ENCODE measurements at regions not wholly inside any gene's neighbourhood (a gene's known extent, or its start where the extent isn't known, plus 50 kb on each side); places are given as distances from the start of the nearest gene placed in this dataset.

DNA sequence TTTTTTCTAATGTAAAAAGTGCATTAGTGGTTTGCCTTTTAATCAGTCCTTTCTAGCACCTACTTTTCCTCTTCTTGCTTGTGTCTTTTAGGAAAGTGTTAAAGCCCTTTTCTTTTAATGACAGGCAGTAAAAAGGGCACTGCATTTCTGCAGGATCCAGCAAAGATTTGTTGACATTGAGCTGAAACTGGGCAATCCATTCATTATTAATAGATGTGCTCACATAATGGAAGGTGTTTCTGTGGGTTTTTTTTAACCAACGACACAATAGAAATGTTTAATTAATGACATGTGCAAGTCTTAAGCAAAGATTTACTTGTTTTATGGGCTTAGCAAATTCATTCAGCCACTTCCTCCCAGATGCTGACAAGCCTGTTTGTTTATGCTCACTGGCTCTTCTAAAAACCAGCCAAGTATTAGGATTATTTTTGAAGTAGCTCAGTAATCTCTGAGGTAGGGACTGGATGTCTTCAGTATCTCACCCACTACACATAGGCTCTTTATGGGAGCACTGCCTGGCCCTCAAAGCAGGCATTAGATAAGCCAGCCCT, 1201.1 kb downstream of the SORCS1 start:
- no peaks in the 10 kb centered on the region for H3K9me3 ChIP-seq
- H3K4me1 ChIP-seq: no peaks in the 10 kb centered on the region
- no peaks in the 10 kb centered on the region for H3K36me3 ChIP-seq
- TF ChIP-seq, protein P1, sequence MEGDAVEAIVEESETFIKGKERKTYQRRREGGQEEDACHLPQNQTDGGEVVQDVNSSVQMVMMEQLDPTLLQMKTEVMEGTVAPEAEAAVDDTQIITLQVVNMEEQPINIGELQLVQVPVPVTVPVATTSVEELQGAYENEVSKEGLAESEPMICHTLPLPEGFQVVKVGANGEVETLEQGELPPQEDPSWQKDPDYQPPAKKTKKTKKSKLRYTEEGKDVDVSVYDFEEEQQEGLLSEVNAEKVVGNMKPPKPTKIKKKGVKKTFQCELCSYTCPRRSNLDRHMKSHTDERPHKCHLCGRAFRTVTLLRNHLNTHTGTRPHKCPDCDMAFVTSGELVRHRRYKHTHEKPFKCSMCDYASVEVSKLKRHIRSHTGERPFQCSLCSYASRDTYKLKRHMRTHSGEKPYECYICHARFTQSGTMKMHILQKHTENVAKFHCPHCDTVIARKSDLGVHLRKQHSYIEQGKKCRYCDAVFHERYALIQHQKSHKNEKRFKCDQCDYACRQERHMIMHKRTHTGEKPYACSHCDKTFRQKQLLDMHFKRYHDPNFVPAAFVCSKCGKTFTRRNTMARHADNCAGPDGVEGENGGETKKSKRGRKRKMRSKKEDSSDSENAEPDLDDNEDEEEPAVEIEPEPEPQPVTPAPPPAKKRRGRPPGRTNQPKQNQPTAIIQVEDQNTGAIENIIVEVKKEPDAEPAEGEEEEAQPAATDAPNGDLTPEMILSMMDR (IDR thresholded peaks at IDR 0.05): no peak
- H3K27ac ChIP-seq: no peak overlapping the region
- DNase-seq: no peak
- H3K4me3 ChIP-seq: no peak overlapping the region
- intact Hi-C loops (cut with DNase I; ENCODE audit: low total_unique reads): no loop called here
- H3K27me3 ChIP-seq: no peaks in the 10 kb centered on the region

DNA sequence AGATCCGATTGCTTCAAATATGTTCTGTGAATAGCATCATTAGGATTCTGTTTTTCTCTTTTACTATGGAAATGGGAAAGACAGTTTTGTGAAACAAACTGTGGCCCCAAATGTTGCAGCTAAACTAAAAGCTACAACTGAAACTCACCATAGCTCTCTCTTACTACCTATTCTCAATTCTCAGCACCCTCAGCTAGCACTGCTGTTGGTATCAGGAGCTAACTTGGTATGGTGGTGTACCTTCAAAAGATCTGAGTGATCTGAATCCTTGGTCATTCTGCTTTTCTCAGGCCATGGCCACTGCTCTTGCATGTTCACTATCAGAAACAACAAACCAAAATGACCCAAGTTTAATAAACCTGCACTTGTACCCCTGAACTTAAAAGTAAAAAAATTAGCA, 1208.0 kb downstream of the SORCS1 start:
- DNase-seq: no peak
- intact Hi-C loops (cut with DNase I; ENCODE audit: low total_unique reads): no loop called here
- no peak overlapping the region for H3K4me3 ChIP-seq
- TF ChIP-seq, protein P1 (IDR thresholded peaks at IDR 0.05): no peak
- no peaks in the 10 kb centered on the region for H3K4me1 ChIP-seq
- no peaks in the 10 kb centered on the region for H3K9me3 ChIP-seq
- no peak overlapping the region for H3K27ac ChIP-seq
- no peaks in the 10 kb centered on the region for H3K27me3 ChIP-seq
- no peaks in the 10 kb centered on the region for H3K36me3 ChIP-seq

DNA sequence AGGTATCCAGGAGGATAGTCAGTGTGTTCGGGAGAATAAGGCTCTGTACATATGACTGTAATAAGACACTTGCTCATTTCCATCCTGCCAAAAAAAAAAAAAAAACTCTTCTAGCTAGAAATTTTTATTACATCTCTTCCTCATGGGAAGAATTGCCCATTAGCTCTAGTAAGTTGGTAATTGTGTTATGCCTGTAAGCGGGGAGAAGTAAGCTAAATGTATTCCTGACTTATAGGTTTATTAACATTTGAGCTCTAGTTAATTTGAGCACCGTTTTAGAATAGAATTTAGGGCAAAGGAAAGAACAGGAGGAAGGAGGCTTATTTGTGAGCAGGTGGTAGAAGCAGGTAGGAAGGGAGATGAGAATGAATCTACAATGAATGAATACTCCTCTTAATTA, 1210.6 kb downstream of the SORCS1 start:
- TF ChIP-seq, protein P1 (IDR thresholded peaks at IDR 0.05): no peak
- no peaks in the 10 kb centered on the region for H3K9me3 ChIP-seq
- H3K27ac ChIP-seq: no peak overlapping the region
- intact Hi-C loops (cut with DNase I; ENCODE audit: low total_unique reads): no loop called here
- no peaks in the 10 kb centered on the region for H3K27me3 ChIP-seq
- H3K4me3 ChIP-seq: no peak overlapping the region
- no peaks in the 10 kb centered on the region for H3K36me3 ChIP-seq
- DNase-seq: no peak
- no peaks in the 10 kb centered on the region for H3K4me1 ChIP-seq

DNA sequence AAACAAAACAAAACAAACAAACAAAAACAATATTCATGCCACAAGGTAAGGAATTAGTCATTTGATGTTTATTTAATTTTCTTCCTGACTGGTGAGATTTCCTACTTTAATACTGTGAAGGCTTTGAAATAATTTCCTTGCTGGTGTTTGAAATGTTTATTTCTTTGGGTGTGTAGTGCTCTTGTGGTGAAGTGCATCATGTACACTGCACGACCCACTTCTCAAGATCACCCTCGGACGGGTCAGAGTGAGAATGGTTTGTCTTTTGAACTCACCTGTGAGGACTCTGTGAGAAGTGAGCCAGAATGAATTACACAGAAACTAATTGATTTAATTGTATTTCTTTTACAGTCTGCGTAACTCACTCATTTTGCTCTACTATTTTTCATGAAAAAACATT, 1211.5 kb downstream of the SORCS1 start:
- DNase-seq: no peak
- TF ChIP-seq, protein P1 (IDR thresholded peaks at IDR 0.05): no peak
- Histone ChIP-seq H3K27me3 (no peaks in the 10 kb centered on the region), H3K4me3 (no peak overlapping the region), H3K9me3 (no peaks in the 10 kb centered on the region), H3K27ac (no peak overlapping the region), H3K36me3 (no peaks in the 10 kb centered on the region), H3K4me1 (no peaks in the 10 kb centered on the region)
- intact Hi-C loops (cut with DNase I; ENCODE audit: low total_unique reads): no loop called here

DNA sequence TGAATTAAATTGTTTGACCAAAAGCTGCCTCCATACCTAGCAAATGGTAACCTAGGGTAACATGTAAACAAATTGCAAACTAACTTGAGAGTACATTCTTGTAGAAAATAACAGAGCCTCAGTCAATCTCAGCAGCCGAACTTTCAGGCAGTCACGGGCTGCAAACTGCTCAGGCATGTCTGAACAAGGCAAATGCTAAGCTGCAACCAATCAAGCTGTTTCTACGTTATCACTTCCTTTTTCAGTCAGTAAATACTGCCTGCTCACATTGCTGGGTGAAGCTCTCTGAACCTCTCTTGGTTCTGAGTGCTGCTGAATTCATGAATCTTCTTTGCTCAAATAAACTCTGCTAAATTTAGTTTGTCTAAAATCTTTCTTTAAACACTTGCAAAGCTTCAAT, 1212.4 kb downstream of the SORCS1 start:
- Histone ChIP-seq H3K27me3 (no peaks in the 10 kb centered on the region), H3K4me1 (no peaks in the 10 kb centered on the region), H3K9me3 (no peaks in the 10 kb centered on the region), H3K4me3 (no peak overlapping the region), H3K36me3 (no peaks in the 10 kb centered on the region), H3K27ac (no peak overlapping the region)
- TF ChIP-seq, protein P1 (IDR thresholded peaks at IDR 0.05): no peak
- DNase-seq: no peak
- intact Hi-C loops (cut with DNase I; ENCODE audit: low total_unique reads): no loop called here

DNA sequence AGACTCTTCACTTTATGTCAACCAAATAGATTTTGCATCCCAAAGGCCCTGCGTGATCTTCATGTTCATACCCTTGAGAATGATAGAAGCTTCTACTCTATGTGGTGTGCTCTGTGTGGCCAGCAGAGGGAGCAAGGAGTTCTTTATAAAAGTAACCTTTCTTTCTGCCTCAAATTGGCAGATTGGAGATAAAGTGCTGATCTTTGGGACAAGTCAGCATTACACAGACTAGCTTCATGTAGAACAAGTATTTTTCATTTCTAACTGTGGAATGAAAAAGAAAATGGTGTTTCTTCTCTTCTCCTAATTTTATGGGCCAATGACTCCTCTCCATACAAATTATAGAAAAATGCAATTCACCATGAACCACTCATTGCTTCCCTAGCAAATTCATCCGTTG, 1214.1 kb downstream of the SORCS1 start:
- no peaks in the 10 kb centered on the region for H3K9me3 ChIP-seq
- intact Hi-C loops (cut with DNase I; ENCODE audit: low total_unique reads): no loop called here
- DNase-seq: no peak
- H3K27me3 ChIP-seq: no peaks in the 10 kb centered on the region
- H3K27ac ChIP-seq: no peak overlapping the region
- H3K4me3 ChIP-seq: no peak overlapping the region
- TF ChIP-seq, protein P1 (IDR thresholded peaks at IDR 0.05): peak; percentile 35 to 48
- no peaks in the 10 kb centered on the region for H3K4me1 ChIP-seq
- no peaks in the 10 kb centered on the region for H3K36me3 ChIP-seq

Measured in tibial artery (tissue), 4 donors.